Transverse colon (tissue), 3 donors: ENCODE measurements at regions not wholly inside any gene's neighbourhood (a gene's known extent, or its start where the extent isn't known, plus 50 kb on each side); places are given as distances from the start of the nearest gene placed in this dataset.

ENCODE experiments used
- CTCF ChIP-seq, 5 experiments: fragments of 200-600 bp in 3 of 5; fragments of 450-650 bp in 2 of 5; sonication (generic) in 3 of 5; IDR thresholded peaks; 1 replicate in 2 of 5; 2 replicates in 3 of 5; pipeline ENCODE4 v1.5.1; 2016 to 2017; ENCODE audit warnings: antibody characterized with exemption in 5 of 5, inconsistent platforms in 3 of 5, mild to moderate bottlenecking in 2 of 5, moderate library complexity in 1 of 5
- EP300 ChIP-seq: sonication (generic); formaldehyde crosslinking; IDR thresholded peaks from one replicate; pipeline ENCODE4 v1.6.1; 2017; ENCODE audit warnings: antibody characterized with exemption, low read depth
- POLR2A ChIP-seq: fragments of 450-650 bp; IDR thresholded peaks from one replicate; pipeline ENCODE4 v1.6.1; 2016; ENCODE audit warnings: antibody characterized with exemption, mild to moderate bottlenecking, moderate library complexity

GRCh38 chr9:73579823-73580222 is 428.2 kb downstream of the ANXA1 start:
- TF ChIP-seq POLR2A (no peak), CTCF (IDR thresholded peaks at IDR 0.05) (no peak), EP300 (no peak)
